Right lung (tissue), 2 donors: ENCODE measurements at regions not wholly inside any gene's neighbourhood (a gene's known extent, or its start where the extent isn't known, plus 50 kb on each side); places are given as distances from the start of the nearest gene placed in this dataset.
A peak's percentile ranks its signal among the peaks of the same experiment; 100 is the strongest.
"Not testable (repeated sequence)": the region's sequence is repeated elsewhere in the genome, so short reads cannot be mapped to it uniquely, and the experiment has no call there.

Experiments used
- DNase-seq, 2 donors: peaks; one replicate each; pipeline ENCODE4 v3.0.0-alpha.2; 2013

GRCh38 chr9:110123341-110124095 lies 84.4 kb downstream of the C9orf152 start:
- DNase-seq = no peak

DNA sequence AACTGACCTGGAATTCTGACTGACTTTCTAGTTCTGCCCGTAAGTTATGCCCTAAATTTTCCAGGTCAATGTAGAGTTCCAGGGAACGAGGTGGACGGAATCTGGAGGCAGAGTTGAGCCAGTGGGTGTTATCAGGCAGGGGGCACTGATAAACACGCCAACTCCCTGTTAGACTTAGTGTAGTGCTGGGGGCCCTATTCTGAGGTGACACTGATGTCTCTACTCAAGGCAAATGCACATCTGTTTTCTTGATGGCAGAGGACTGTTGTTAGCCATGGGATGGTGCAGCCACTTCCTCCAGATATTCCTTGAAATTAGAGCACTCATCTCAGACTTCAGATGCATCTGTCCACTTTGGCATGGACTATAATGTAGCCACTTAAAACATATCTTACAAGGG lies 83.5 kb downstream of the C9orf152 start:
- no peak for DNase-seq

DNA sequence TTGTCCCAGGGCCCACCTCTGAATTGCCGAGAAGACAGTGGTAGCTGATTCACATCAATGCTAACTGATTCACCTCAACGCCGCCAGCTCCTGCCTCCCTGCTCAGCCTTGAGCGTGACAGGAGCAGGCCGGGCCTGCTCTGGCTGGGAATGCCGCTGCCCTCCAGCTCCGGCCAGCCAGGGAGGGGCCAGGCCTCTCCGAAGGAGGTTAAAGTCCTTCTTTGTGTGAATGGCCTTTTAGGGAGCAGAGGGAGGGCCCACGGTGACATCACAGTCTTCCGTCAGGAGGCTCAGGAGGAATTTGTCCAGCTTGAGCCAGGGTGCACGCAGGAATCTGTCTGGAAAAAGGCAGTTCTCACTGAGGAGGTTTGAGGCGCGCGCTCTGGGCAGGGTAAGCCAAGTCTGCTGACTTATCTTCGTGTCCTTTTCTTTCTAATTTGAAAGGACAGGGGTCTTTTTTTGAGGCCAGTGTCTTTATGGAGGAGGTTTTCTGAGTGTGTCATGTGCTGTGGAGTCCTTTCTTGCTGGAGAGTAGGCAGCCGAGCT lies 82.7 kb downstream of the C9orf152 start:
- peak; percentile 83 to 85 for DNase-seq

- DNase-seq = no peak
These were observed 82.1 kb downstream of the C9orf152 start for GRCh38 chr9:110125763-110126351.

DNA sequence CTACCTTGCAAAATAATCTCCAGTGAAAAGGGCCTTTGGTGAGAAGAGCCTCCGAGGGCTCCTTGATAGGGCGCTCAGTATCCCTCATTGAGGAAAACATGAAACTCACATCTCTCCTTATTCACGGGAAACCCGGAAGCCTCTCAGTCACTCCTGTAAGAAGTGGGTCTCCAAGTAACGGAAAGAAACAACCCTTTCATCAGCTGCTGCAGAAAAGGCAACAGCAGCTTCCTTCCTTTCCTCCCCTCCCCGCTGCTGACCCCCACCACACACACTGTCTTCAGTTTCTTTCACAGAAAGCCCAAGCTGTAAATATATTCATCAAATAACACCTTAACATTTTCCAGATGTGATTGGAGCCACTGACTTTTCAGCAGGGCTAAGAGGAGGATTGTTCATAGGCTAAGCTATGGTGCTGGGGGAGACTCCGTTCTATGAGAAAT lies 81.4 kb downstream of the C9orf152 start:
- DNase-seq = no peak

DNA sequence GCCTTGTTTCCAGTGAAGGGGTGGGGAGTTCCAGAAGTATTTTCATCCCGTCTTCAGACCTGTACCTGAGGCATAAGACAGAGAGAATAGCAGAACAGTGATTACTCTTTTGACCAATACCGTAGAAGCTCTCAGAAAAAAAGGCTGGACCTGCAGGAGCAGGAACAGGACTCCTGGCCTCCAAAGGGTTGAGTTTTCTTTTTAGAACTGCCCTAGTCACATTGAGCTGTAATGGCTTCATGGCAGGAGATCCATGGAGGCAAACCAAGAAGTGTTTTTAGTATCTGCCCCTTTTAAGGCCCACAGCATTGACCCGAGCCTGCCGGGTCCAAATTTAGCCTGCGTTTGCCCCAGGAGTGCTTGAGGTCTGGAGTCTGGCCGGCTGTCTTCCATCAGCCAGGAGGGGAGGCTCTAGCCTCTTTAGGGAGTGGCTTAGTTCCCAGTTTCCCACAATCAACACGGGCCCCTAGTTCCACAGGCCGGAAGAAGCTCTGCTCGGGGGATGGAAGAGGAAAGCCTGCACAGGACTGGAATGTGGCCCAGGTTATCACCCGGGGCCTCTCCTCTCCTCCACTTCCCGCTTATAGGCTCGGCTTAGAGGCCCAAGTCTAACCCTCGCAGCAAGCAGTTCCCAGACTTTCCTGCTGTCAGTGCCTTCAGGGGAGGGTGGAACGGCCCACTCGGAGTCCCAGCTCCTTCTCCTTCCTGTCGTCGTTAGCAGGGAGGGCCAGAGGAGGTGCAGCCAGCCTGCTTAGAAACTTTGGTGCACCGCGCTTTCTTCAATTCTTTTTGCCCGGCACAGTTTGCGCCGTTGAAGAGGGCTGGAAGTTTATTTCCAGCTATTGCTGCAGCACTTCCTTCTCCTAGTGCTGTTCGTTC lies 80.7 kb downstream of the C9orf152 start:
- peak; percentile 79 to 81 for DNase-seq

- DNase-seq = no peak
These were observed 79.2 kb downstream of the C9orf152 start for GRCh38 chr9:110128664-110129329.

DNA sequence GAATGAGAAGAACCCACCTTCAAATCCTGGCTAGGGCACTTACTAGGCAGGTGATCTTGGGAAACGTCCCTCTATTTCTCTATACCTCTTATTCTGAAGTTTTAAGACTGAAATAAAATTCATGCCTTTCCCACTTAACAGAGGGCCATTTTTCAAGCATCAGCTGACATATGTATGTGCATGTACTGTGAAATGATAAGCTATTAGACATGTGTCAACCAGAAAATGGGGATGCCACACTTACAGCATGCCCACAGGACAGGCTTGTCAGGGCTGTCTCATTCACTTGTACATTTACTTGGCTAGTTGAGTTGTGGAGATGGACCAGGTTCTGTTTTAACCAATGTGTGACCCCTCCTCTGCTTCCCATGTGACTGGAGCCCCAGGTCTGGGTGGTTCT lies 78.5 kb downstream of the C9orf152 start:
- DNase-seq = no peak

DNA sequence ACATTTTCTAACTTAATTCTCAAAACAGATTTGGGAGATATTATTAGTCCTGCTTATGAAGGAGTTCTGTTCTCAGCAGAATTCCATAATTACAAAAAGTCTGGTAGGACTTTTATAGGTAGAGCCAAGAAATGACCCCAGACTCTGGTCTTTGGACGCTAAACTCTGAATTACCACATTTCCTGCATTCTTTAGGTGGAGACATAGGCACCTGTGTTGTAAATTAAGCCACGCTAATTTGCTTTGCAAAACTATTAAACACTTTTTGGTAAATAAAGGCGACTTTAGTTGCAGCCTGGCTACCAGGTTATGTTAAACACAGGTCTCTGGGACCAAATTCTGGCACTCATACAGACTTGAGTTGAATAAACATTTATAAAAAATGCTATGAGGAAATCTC lies 77.7 kb downstream of the C9orf152 start:
- DNase-seq = no peak

- DNase-seq = no peak
These were observed 77.1 kb downstream of the C9orf152 start for GRCh38 chr9:110130791-110131416.

DNA sequence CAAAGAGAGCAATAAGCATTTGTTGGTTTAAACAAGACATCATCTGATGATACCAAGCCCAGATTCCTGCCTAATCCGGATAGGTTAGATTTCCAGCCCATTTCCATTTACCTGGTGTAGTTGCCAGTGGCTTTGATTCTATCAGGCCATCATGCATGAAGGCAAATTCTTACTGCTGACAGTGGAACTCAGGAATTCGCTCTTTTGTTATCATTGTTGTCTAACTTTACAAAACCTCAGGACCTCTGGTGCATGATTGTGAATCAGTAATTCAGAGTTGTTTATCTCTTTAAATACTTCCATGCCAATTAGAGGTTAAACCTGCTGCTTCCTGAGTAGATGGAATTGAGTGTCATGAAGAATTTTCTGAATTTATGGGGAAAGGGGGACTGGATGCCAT lies 76.5 kb downstream of the C9orf152 start:
- DNase-seq = no peak

DNA sequence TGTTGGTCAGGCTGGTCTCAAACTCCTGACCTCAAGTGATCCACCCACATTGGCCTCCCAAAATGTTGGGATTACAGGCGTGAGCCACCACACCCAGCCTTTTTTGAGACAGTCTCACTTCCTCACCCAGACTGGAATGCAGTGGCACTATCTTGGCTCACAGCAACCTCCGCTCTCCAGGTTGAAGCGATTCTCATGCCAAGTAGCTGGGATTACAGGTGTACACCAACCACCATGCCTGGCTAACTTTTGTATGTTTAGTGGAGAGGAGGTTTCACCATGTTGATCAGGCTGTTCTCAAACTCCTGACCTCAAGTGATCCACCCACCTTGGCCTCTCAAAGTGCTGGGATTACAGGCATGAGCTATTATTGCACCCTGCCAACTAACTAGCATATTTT lies 75.4 kb downstream of the C9orf152 start:
- not testable (repeated sequence) for DNase-seq

- no peak for DNase-seq
These were observed 74.9 kb downstream of the C9orf152 start for GRCh38 chr9:110133059-110133458.

GRCh38 chr9:110133608-110134210 lies 74.2 kb downstream of the C9orf152 start:
- DNase-seq = no peak

- no peak for DNase-seq
These were observed 72.1 kb downstream of the C9orf152 start for GRCh38 chr9:110135846-110136245.

GRCh38 chr9:110136802-110137201 lies 71.2 kb downstream of the C9orf152 start:
- DNase-seq = peak in 1 of 2 donors; percentile 71

GRCh38 chr9:110140276-110140675 lies 67.7 kb downstream of the C9orf152 start:
- DNase-seq = no peak

- DNase-seq = no peak
These were observed 66.6 kb downstream of the C9orf152 start for GRCh38 chr9:110141227-110141793.

- no peak for DNase-seq
These were observed 65.7 kb downstream of the C9orf152 start for GRCh38 chr9:110142253-110142652.

DNA sequence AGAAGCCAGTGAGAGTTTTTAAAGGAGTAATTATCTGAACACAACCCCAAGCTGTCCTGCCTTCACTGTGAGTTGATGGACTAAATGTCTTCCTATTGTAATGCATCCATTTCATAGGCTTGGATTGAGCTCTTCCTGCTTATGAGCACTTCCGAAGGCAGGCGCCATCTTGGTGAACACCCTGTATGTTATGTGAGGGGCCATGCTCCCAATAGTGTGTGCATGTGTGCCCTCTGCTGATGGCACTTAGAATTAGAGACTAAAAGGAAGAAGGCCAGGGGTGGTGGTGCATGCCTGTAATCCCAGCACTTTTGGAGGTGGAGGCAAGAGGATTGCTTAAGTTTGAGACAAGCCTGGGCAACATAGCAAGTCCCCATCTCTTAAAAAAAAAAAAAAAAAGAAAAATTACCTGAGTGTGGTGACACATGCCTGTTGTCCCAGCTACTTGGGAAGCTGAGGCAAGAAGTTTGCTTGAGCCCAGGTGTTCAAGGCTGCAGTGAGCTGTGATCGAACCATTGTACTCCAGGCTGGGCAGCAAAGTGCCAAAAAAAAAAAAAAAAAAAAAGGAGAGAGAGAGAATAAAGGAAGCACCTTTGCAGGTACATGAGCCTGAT lies 65.0 kb downstream of the C9orf152 start:
- no peak for DNase-seq
